ENCODE measurements at regions not wholly inside any gene's neighbourhood (a gene's known extent, or its start where the extent isn't known, plus 50 kb on each side); places are given as distances from the start of the nearest gene placed in this dataset.

- Mint-ChIP-seq H3K9me3 (peaks cover 29% of the 10 kb centered on the region), H3K4me3 (no peak overlapping the region), H3K27me3 (ENCODE audit: insufficient read depth) (no peaks in the 10 kb centered on the region), H3K27ac (no peak overlapping the region), H3K4me1 (peaks cover 26% of the 10 kb centered on the region), H3K36me3 (ENCODE audit: low read depth) (peaks cover 5% of the 10 kb centered on the region)
- peaks cover 3% of the 10 kb centered on the region for H3K4me1 ChIP-seq (ENCODE audit: control insufficient read depth, insufficient read depth, low read length)
- H3K27ac ChIP-seq (ENCODE audit: low read depth, low read length), result no peak overlapping the region
- no peak overlapping the region for H3K4me3 ChIP-seq (ENCODE audit: low read length)
- no peaks in the 10 kb centered on the region for H3K36me3 ChIP-seq (ENCODE audit: control insufficient read depth, insufficient read depth, low read length)
- no peak for TF ChIP-seq CTCF (conservative IDR thresholded peaks at IDR 0.05)
- no peak overlapping the region for H3K9ac ChIP-seq (ENCODE audit: extremely low read depth, low read length, poor library complexity, severe bottlenecking)
- H3K9me3 ChIP-seq (ENCODE audit: control insufficient read depth, low read length), result peaks cover 22% of the 10 kb centered on the region
- DNase-seq, result peak; percentile 42
- H3K27me3 ChIP-seq (ENCODE audit: control insufficient read depth, insufficient read depth, low read length, poor library complexity, severe bottlenecking), result no peaks in the 10 kb centered on the region
- WGBS, 2 experiments (ENCODE audit: insufficient coverage in 1 of 2, insufficient read length in 1 of 2), result 87 to 89% methylated on average over 3 to 4 of the region's 4 CpGs
Measured at GRCh38 chr1:94614996-94615395, 73.4 kb upstream of the F3 start.

- H3K36me3 ChIP-seq (ENCODE audit: control insufficient read depth, insufficient read depth, low read length), result no peaks in the 10 kb centered on the region
- WGBS, 2 experiments (ENCODE audit: insufficient coverage in 1 of 2, insufficient read length in 1 of 2), result 91 to 93% methylated on average over 8 of the region's 8 CpGs
- no peak overlapping the region for H3K4me3 ChIP-seq (ENCODE audit: low read length)
- H3K36me3 Mint-ChIP-seq (ENCODE audit: low read depth), result peaks cover 2% of the 10 kb centered on the region
- H3K4me1 ChIP-seq (ENCODE audit: control insufficient read depth, insufficient read depth, low read length), result peaks cover 6% of the 10 kb centered on the region
- no peaks in the 10 kb centered on the region for H3K27me3 ChIP-seq (ENCODE audit: control insufficient read depth, insufficient read depth, low read length, poor library complexity, severe bottlenecking)
- H3K27me3 Mint-ChIP-seq (ENCODE audit: insufficient read depth), result no peaks in the 10 kb centered on the region
- peaks cover 22% of the 10 kb centered on the region for H3K9me3 Mint-ChIP-seq
- H3K27ac ChIP-seq (ENCODE audit: low read depth, low read length), result no peak overlapping the region
- H3K27ac Mint-ChIP-seq, result no peak overlapping the region
- H3K9me3 ChIP-seq (ENCODE audit: control insufficient read depth, low read length), result peaks cover 17% of the 10 kb centered on the region
- H3K4me1 Mint-ChIP-seq, result peaks cover 32% of the 10 kb centered on the region
- no peak overlapping the region for H3K4me3 Mint-ChIP-seq
- DNase-seq, result peak; percentile 21
- no peak overlapping the region for H3K9ac ChIP-seq (ENCODE audit: extremely low read depth, low read length, poor library complexity, severe bottlenecking)
- no peak for TF ChIP-seq CTCF (conservative IDR thresholded peaks at IDR 0.05)
Measured at GRCh38 chr1:94614168-94614815, 72.7 kb upstream of the F3 start.

GRCh38 chr1:94612525-94613204 is 71.1 kb upstream of the F3 start:
- WGBS, 2 experiments (ENCODE audit: insufficient coverage in 1 of 2, insufficient read length in 1 of 2), result 94 to 100% methylated on average over 5 to 7 of the region's 7 CpGs
- DNase-seq, result peak; percentile 8
- H3K4me1 ChIP-seq (ENCODE audit: control insufficient read depth, insufficient read depth, low read length), result peaks cover 13% of the 10 kb centered on the region
- H3K9me3 Mint-ChIP-seq, result peaks cover 5% of the 10 kb centered on the region
- peaks cover 3% of the 10 kb centered on the region for H3K36me3 Mint-ChIP-seq (ENCODE audit: low read depth)
- H3K9ac ChIP-seq (ENCODE audit: extremely low read depth, low read length, poor library complexity, severe bottlenecking), result no peak overlapping the region
- H3K4me3 Mint-ChIP-seq, result no peak overlapping the region
- H3K27me3 ChIP-seq (ENCODE audit: control insufficient read depth, insufficient read depth, low read length, poor library complexity, severe bottlenecking), result no peaks in the 10 kb centered on the region
- H3K36me3 ChIP-seq (ENCODE audit: control insufficient read depth, insufficient read depth, low read length), result no peaks in the 10 kb centered on the region
- peaks cover 48% of the 10 kb centered on the region for H3K4me1 Mint-ChIP-seq
- H3K27ac ChIP-seq (ENCODE audit: low read depth, low read length), result no peak overlapping the region
- H3K27ac Mint-ChIP-seq, result no peak overlapping the region
- no peaks in the 10 kb centered on the region for H3K27me3 Mint-ChIP-seq (ENCODE audit: insufficient read depth)
- no peak overlapping the region for H3K4me3 ChIP-seq (ENCODE audit: low read length)
- peaks cover 4% of the 10 kb centered on the region for H3K9me3 ChIP-seq (ENCODE audit: control insufficient read depth, low read length)
- TF ChIP-seq CTCF (conservative IDR thresholded peaks at IDR 0.05), result no peak

All from endodermal cell (in vitro differentiated cells).